Limb (tissue), 2 donors: ENCODE measurements at regions not wholly inside any gene's neighbourhood (a gene's known extent, or its start where the extent isn't known, plus 50 kb on each side); places are given as distances from the start of the nearest gene placed in this dataset.

Experiments used
- DNase-seq, 2 donors: peaks; one replicate each; pipeline ENCODE4 v3.0.0-alpha.2; 2016; ENCODE audit errors: extremely low spot score in 2 of 2

GRCh38 chr4:3705236-3705987, 60.8 kb upstream of the ADRA2C start:
- no peak for DNase-seq

DNA sequence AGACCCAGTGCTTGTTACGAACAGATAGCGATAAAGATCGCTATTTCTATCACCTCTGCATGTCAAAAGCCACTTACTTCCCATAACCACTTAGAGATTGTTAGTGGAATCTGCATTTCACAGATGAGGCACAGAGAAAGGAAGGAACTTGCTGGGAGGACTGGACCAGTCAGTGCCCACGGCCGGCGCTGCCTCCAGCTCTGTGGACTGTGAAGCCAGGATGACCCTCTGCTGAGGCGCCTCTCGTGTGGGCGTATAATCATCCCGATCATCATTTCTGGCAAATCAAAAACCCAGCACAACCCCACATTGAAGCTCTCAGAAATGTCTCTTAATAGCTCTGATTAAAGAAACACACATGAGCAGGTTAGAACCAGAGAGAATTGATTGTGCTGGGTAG, 61.5 kb upstream of the ADRA2C start:
- DNase-seq, result no peak

- DNase-seq, result no peak
Observed at GRCh38 chr4:3703677-3704521, 62.3 kb upstream of the ADRA2C start.

DNA sequence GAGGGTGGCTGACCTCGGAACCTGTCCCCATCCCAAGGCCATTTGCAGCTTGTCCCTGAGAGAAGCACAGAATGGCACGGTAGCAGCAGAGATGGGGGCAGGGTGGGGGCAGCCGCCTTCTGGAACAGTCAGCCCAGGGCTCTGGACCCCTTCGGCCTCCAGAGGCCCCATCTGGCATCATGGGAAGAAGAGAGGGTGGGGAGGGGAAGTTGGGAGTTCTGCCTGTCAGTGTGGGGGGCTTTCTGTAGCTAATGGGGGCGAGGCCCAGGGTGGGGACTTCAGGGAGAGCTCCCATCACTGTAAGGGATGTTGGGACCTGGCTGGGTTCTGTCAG, 62.9 kb upstream of the ADRA2C start:
- no peak for DNase-seq

DNA sequence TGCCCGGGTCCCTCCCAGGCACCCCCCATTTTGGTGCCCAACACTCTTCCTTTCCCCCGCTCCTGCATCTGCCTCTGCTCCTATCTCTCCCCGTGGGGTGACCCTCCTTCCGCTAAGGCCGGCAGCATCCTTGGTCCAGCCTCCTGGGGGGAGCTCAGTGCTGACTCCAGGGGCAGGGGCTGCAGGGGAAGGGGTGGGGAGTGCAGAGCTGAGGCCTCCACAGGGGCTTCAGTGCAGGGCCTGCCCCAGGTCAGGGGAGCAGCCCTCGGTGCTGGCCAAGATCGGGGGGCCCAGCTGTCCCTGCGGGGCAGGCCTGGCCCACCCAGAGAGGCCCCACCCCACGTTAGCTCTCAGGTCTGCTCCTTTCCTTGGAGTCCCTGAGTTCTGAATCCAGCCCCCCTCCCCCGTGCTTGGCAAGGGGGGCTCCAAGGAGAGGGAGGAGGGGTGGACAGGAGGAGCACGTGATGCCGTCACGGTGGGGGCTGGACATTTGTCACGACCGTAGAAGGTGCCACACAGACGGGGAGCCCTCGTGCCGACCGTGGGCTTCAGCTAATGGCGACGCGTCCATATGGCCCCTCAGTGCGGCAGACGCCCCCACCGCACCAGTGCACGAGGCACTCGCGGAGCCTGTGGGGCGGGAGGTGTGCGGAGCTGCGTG, 63.5 kb upstream of the ADRA2C start:
- DNase-seq, result no peak

- DNase-seq, result no peak
Observed at GRCh38 chr4:3701736-3702560, 64.2 kb upstream of the ADRA2C start.

GRCh38 chr4:3701271-3701734, 64.9 kb upstream of the ADRA2C start:
- no peak for DNase-seq

GRCh38 chr4:3700736-3701135, 65.4 kb upstream of the ADRA2C start:
- no peak for DNase-seq

- no peak for DNase-seq
Observed at GRCh38 chr4:3700223-3700622, 66.0 kb upstream of the ADRA2C start.

- DNase-seq, result no peak
Observed at GRCh38 chr4:3699678-3700077, 66.5 kb upstream of the ADRA2C start.

GRCh38 chr4:3699261-3699660, 66.9 kb upstream of the ADRA2C start:
- no peak for DNase-seq

DNA sequence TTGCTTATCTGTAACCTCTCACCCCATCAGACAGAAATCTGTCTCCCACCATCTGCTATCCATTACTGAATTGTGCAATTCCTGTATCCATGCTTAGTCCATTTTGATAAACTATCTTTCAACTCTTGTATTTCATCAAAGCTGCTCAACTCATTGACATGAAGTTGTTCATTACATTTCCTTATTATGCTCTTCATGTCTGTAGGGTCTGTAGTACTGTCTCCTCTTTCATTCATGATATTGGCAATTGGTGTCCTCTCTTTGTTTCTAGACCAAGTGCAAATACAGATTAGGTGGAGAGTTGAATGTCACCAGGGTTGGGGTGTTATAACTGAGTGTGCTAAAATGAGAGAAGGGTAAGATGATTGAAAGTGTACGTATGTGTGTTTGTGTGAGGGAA, 69.2 kb upstream of the ADRA2C start:
- DNase-seq, result no peak

DNA sequence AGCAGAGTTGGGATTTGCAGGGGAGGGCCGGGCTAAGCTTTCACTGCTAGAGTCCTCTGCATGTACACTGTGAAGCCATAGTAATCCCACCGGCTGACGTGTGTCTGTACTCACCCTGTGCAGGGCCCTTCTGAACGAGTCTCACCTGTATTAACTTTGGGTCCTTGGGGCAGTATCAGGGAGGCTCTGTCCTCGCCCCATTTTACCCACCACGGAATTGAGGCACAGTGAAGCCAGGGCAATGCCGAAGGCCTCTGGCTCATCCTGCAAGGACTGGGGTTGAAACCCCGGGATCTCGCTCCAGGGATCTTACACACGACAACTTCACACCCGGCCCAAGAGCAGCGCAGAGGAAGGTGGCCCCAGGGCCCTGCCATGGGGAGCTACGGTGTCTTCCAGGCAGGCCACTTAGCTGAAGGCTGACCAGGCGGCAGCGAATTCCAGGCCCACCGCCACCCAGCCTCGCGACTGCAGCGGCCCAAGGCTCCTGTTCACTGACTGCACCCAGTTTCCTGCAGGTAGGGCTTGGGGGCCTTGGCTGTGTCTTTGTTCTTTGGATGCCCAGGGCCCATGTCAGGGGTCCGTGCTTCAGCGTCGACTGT, 75.5 kb upstream of the ADRA2C start:
- DNase-seq, result no peak

DNA sequence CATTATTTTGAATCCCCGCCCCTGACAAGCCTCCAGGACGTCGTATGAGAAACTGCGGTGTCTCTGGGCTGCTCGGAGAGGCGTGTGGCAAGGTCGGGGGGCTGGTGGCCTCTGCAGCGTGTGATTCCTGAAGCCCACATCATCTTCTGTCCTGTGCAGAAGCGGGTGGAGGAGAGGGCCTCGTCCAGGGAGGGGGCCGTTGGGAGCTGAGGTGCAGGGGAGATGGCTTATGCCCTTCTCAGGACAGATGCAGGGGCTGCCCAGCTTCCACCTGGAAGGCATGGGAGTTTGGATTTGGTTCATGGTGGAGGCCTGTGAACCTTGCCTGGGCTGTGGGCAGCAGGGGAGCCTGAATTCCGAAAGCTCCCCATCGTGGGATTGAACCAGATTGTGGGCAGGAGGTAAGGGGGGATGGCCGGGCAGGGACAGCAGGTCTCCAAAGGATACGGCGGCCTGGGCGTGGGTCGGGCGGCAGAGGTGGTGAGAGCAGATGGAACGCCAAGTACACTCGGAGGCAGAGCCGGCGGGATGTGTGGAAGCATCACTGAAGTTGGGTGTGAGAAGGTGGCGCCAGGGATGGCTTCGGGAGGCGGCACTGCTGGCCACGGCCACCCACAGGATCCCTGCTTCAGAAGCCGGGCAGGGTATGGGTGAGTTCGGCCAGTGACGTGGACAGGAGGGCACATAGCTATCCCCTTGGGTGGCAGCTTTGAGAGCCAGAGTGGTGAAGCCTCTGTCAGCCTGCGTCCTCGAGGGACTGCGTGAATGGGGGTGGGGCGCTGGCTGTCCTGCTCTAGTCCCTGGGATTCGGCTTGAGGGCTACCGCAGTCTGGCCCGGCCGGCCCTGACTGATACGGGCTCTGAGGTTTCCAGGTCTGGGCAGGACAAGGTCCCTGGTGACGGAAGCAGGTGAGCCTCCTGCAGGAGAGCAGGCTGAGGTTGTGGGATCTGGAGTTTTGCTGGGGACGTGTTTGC, 76.3 kb upstream of the ADRA2C start:
- DNase-seq, result no peak

- no peak for DNase-seq
Observed at GRCh38 chr4:3689006-3689405, 77.2 kb upstream of the ADRA2C start.

DNA sequence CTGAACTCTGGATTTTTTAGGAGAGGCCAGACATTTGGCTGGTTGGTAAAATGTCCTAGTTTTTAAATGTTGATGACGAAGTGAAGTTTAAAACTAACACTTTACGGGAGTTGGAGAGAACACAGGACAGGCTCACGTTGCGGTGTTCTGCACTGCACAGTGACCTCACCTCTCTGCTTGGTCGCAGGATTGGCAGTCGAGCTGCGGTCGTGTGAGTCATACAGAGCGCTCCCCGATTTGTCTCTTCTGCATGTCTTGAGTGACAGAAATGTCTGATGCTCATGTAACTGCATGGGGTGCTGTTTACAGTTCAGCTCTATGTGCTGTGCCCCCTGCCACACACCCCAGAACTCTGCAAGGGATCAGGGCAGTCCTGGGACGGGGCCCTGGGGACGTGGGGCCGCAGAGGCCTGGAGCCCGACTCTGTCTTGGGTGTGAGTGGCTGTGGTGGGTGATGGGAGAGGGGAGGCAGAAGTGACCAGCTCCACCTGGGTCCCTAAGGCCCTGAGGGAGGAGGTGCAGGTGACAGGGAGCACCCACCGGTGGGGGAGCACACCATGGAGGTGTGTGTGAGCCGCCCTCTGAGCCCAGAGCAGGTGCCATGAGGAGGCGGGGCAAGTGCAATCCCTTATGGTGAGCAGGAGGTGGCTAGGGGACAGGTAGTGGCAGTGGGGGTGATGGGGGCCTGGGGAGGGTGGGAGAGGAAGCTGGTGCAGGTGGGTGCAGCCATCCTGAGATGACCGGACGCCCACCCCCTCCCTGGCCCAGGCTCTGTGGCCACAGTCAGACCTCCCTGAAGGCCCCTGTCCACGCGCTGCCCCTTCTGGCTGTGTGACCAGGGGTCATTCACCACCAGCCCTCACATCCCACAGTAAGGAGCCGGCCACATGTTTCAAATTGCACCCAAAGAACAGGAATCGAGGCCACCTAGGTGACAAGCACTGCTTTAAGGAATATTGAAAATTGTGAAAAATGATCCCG, 77.9 kb upstream of the ADRA2C start:
- DNase-seq, result no peak

GRCh38 chr4:3687538-3687937, 78.6 kb upstream of the ADRA2C start:
- DNase-seq, result no peak

- DNase-seq, result peak in 1 of 2 donors; percentile 27
Observed at GRCh38 chr4:3686753-3687152, 79.4 kb upstream of the ADRA2C start.
